Gastroesophageal sphincter (tissue), 3 donors: ENCODE measurements at regions not wholly inside any gene's neighbourhood (a gene's known extent, or its start where the extent isn't known, plus 50 kb on each side); places are given as distances from the start of the nearest gene placed in this dataset.

Experiments
- CTCF ChIP-seq, 4 experiments: fragments of 200-600 bp in 2 of 4; fragments of 450-650 bp in 2 of 4; sonication (generic) in 1 of 4; IDR thresholded peaks; one replicate each; pipeline ENCODE4 v1.5.1; 2017 to 2019; ENCODE audit warnings: antibody characterized with exemption in 4 of 4, mild to moderate bottlenecking in 2 of 4, moderate library complexity in 2 of 4
- POLR2A ChIP-seq, 2 donors: fragments of 450-650 bp; IDR thresholded peaks; one replicate each; pipeline ENCODE4 v1.6.1; 2017; ENCODE audit warnings: antibody characterized with exemption in 2 of 2, mild to moderate bottlenecking in 2 of 2, moderate library complexity in 1 of 2
- POLR2AphosphoS5 ChIP-seq: sonication (generic); formaldehyde crosslinking; IDR thresholded peaks from one replicate; pipeline ENCODE4 v1.6.1; 2017; ENCODE audit warnings: antibody characterized with exemption

- TF ChIP-seq POLR2AphosphoS5 (no peak), CTCF (IDR thresholded peaks at IDR 0.05) (no peak), POLR2A (IDR thresholded peaks at IDR 0.05) (no peak)
Observed at GRCh38 chr9:22582221-22582620, 135.6 kb downstream of the DMRTA1 start.
